NCI-H1930 (cell line): ENCODE measurements at regions not wholly inside any gene's neighbourhood (a gene's known extent, or its start where the extent isn't known, plus 50 kb on each side); places are given as distances from the start of the nearest gene placed in this dataset.

ENCODE experiments used
- DNase-seq, 2 experiments: peaks; one replicate each; lab custom pipeline; 2025; lab: John Stamatoyannopoulos, UW

DNA sequence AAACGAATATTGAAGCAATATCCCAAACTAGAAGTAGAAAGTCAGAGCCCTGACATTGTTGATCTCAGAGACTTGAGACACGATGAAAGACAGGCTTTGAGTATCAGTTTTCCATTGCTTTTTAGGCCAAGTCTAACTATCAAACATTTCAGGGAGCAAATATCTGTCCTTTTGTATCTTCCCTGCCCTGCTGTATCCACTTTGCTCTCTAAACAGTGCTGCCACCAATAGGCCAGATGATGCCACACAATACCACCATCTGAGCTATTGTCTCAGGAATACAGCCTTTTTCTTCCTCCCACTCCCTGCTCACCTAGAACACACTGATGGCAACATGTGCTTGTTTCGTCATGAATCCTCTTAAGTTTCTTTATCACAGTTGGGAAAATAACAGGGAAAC lies 62.6 kb upstream of the SPAG17 start:
- peak in 1 of 2 experiments; percentile 4 for DNase-seq

DNA sequence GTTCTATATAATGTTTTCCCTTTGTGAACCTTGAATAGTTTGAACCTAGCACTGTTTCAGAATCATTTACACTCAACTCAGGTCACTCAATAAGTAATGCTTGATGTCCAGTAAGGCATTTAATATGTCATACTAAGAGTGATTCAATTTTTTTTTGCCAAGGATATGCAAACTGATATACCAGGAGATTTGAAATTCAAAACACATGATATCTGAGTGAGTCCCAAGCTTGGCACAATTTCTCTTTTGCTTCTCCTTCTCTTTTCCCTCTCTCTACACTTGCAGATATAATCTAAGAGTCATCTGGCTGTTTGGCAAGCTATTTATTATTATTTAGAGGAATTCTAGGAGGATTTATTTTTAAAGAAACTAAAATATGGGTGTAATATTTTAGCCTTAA lies 61.6 kb upstream of the SPAG17 start:
- no peak for DNase-seq

DNA sequence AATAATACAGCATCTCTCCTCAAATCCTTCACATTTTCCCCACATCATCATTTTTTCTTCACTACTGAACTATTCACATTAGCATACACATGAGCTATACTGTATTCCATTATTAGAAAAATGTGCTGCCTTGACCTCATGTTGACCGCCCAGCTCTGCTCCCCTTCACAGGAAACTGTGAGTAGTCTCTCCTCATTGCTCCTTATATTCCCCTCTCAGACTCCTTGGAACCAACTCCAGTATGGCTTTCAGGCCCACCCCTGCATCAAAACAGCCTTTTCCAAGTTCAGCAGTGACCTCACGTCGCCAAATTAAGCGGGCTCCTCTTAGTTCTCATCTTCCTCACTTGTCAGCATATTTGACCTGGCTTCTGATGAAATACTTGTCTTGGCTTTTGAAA lies 59.2 kb upstream of the SPAG17 start:
- no peak for DNase-seq

DNA sequence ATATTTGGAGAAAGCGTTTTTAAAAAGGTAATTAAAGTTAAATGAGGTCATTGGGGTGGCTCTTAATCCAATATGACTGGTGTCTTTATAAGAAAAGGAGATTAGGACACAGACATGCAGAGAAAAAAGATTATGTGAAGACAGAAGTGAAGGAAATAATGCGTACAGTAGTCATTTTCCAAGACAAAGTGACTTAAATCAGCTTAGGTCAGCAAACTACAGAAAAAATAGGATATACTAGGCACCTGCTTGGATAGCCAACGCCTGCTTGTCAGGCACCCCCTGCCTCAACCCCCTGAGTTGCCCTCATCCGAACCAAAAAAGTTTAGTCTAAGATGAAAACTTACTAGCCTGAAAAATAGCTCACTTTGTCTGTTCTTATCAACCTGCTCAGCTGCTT lies 58.2 kb upstream of the SPAG17 start:
- DNase-seq = no peak
